B cell (primary cell): ENCODE measurements at regions not wholly inside any gene's neighbourhood (a gene's known extent, or its start where the extent isn't known, plus 50 kb on each side); places are given as distances from the start of the nearest gene placed in this dataset.

Experiments
- CTCF ChIP-seq: fragments of 200-600 bp; IDR thresholded peaks from one replicate; pipeline ENCODE4 v1.8.0; 2022; ENCODE audit warnings: antibody characterized with exemption, mild to moderate bottlenecking
- EZH2 ChIP-seq: IDR thresholded peaks from 2 replicates; pipeline ENCODE4 v1.6.1; 2012; ENCODE audit warnings: borderline replicate concordance, low read depth, mild to moderate bottlenecking, moderate library complexity, low read length; ENCODE audit not compliant: insufficient read depth, poor library complexity, severe bottlenecking

- TF ChIP-seq CTCF (no peak), EZH2 (no peak)
Observed at GRCh38 chr4:101555341-101555880, 208.1 kb upstream of the PPP3CA start.
